H1 (cell line): ENCODE measurements at regions not wholly inside any gene's neighbourhood (a gene's known extent, or its start where the extent isn't known, plus 50 kb on each side); places are given as distances from the start of the nearest gene placed in this dataset.

Experiments used
- CHD7 ChIP-seq: fragments of 300-600 bp; sonication (generic); IDR thresholded peaks from 2 replicates; pipeline ENCODE4 v1.7.1; 2012; ENCODE audit warnings: low read length, moderate library complexity, mild to moderate bottlenecking, inconsistent platforms; ENCODE audit not compliant: insufficient replicate concordance
- CTCF ChIP-seq, 3 experiments: IDR thresholded peaks; 1 replicate in 2 of 3; 2 replicates in 1 of 3; pipeline versions ENCODE4 v1.5.1 to v1.6.1; 2011; ENCODE audit warnings: low read length in 3 of 3, mild to moderate bottlenecking in 3 of 3, inconsistent platforms in 2 of 3, low read depth in 1 of 3, moderate library complexity in 1 of 3; ENCODE audit not compliant: insufficient read depth in 1 of 3; ENCODE audit errors: control extremely low read depth in 1 of 3
- JUN ChIP-seq: IDR thresholded peaks from 2 replicates; pipeline ENCODE4 v1.6.1; 2011; ENCODE audit warnings: low read depth, mild to moderate bottlenecking, improper control_type of control experiment, low read length
- SP4 ChIP-seq: IDR thresholded peaks from 2 replicates; pipeline ENCODE4 v1.6.1; 2012; ENCODE audit warnings: low read length, inconsistent platforms
- TAF7 ChIP-seq: optimal IDR thresholded peaks from 2 replicates; pipeline ENCODE3; 2011; ENCODE audit warnings: low read depth, mild to moderate bottlenecking, inconsistent platforms, low read length, moderate library complexity, borderline replicate concordance

GRCh38 chr21:15562748-15563147 is 167.0 kb upstream of the USP25 start (continued):
- TF ChIP-seq SP4 (no peak), JUN (no peak), CHD7 (no peak), TAF7 (no peak), CTCF (IDR thresholded peaks at IDR 0.05; ENCODE audit: control extremely low read depth in 1 of 3, insufficient read depth in 1 of 3, low read depth in 1 of 3, low read length in 3 of 3) (no peak)
